Gastrocnemius medialis (tissue), 4 donors: ENCODE measurements at regions not wholly inside any gene's neighbourhood (a gene's known extent, or its start where the extent isn't known, plus 50 kb on each side); places are given as distances from the start of the nearest gene placed in this dataset.

Source experiments
- ATAC-seq, 2 donors: fragments of 150-250 bp; one replicate each; pipeline ENCODE4 v1.9.1; 2016
- DNase-seq, 2 donors: peaks; one replicate each; pipeline ENCODE4 v3.0.0-alpha.2; 2019
- H3K27ac ChIP-seq, 4 donors: fragments of 200-600 bp; sonication (generic); 1 replicate in 1 of 4; 2 replicates in 3 of 4; pipeline ENCODE4 v1.5.1; 2016 to 2018; ENCODE audit warnings: mild to moderate bottlenecking in 2 of 4, moderate library complexity in 1 of 4
- H3K27me3 ChIP-seq, 3 donors: fragments of 200-600 bp; sonication (generic) in 2 of 3; 1 replicate in 1 of 3; 2 replicates in 2 of 3; pipeline versions ENCODE4 v1.5.1 to v1.6.0; 2016 to 2019; ENCODE audit warnings: mild to moderate bottlenecking in 1 of 3, moderate library complexity in 1 of 3
- H3K36me3 ChIP-seq, 2 donors: fragments of 200-600 bp; sonication (generic) in 1 of 2; one replicate each; pipeline ENCODE4 v1.5.1; 2017 to 2018
- H3K4me1 ChIP-seq, 2 donors: fragments of 200-600 bp; sonication (generic) in 1 of 2; one replicate each; pipeline ENCODE4 v1.5.1; 2016 to 2017; ENCODE audit warnings: mild to moderate bottlenecking in 2 of 2
- H3K4me3 ChIP-seq, 4 donors: fragments of 200-600 bp; sonication (generic) in 3 of 4; 1 replicate in 1 of 4; 2 replicates in 3 of 4; pipeline ENCODE4 v1.5.1; 2016 to 2019; ENCODE audit warnings: mild to moderate bottlenecking in 2 of 4
- H3K9me3 ChIP-seq, 3 donors: fragments of 200-600 bp; sonication (generic) in 2 of 3; 1 replicate in 1 of 3; 2 replicates in 2 of 3; pipeline ENCODE4 v1.5.1; 2016 to 2019
- POLR2A ChIP-seq, 2 donors: fragments of 450-650 bp; IDR thresholded peaks; one replicate each; pipeline ENCODE4 v1.6.1; 2017; ENCODE audit warnings: antibody characterized with exemption in 2 of 2, mild to moderate bottlenecking in 2 of 2, moderate library complexity in 2 of 2
- in situ Hi-C, 4 donors: fragments of 200-750 bp; cut with MboI; loops; one replicate each; pipeline versions ENCODE4 v1.15.0 to v1.8.0; 2017; ENCODE audit warnings: low sequenced_read_pairs in 4 of 4
- intact Hi-C: fragments of 100-400 bp; cut with DNase I; formaldehyde crosslinking; loops from one replicate; pipeline ENCODE4 v1.15.1; 2023; ENCODE audit warnings: low total_unique reads
- TF ChIP-seq, protein P1 (sequence below), 5 experiments: fragments of 450-650 bp in 3 of 5; fragments of 200-600 bp in 2 of 5; sonication (generic) in 2 of 5; IDR thresholded peaks in 4 of 5; conservative IDR thresholded peaks in 1 of 5; 1 replicate in 4 of 5; 2 replicates in 1 of 5; pipeline ENCODE4 v1.5.1; 2016 to 2019; ENCODE audit warnings: antibody characterized with exemption in 5 of 5, mild to moderate bottlenecking in 3 of 5, moderate library complexity in 3 of 5

DNA sequence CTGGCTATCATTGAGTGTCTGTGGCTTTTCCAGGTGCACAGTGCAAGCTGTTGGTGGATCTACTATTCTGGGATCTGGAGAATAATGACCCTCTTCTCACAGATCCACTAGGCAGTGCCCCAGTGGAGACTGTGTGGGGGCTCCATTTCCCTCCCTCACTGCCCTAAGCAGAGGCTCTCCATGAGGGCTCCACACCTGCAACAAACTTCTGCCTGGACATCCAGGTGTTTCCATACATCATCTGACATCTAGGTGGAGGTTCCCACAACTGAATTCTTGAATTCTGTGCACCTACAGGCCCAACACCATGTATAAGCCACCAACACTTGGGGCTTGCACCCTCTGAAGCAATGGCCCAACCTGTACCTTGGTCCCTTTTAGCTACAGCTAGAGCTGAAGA lies 775.4 kb upstream of the CDH2 start:
- Histone ChIP-seq H3K9me3 (no peaks in the 10 kb centered on the region), H3K4me1 (no peaks in the 10 kb centered on the region), H3K4me3 (no peak overlapping the region), H3K27me3 (no peaks in the 10 kb centered on the region), H3K36me3 (no peaks in the 10 kb centered on the region), H3K27ac (no peak overlapping the region)
- intact Hi-C loops (no loop called here), in situ Hi-C loops (no loop called here)
- DNase-seq (no peak), ATAC-seq (no peak)
- no peak for TF ChIP-seq POLR2A (IDR thresholded peaks at IDR 0.05)

DNA sequence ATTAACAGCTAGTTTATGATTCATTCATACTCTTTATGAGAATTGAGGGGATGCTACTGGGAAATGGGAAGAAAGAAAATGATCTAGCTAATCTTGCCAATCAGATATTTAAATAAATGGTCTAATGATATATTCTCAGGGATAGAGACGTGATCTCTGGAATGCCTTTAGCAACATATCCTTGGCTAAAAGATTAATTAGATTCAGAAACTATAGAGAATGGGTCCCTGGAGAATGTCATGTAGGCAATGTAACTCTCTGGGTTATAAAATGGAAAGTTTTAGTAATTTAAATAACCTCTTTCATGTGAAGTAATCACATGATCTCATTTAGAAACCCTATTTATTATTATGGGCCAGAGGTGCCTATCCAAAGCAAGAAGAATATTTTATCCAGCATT lies 771.0 kb upstream of the CDH2 start:
- Histone ChIP-seq H3K27me3 (no peaks in the 10 kb centered on the region), H3K4me1 (no peaks in the 10 kb centered on the region), H3K4me3 (no peak overlapping the region), H3K9me3 (no peaks in the 10 kb centered on the region), H3K27ac (no peak overlapping the region), H3K36me3 (no peaks in the 10 kb centered on the region)
- no peak for ATAC-seq
- in situ Hi-C loops, result loop anchor here in 1 of 4 donors (25.0 kb wide), 1 partner anchor 111 kb away; no protein-coding TSS in a partner anchor
- intact Hi-C loops, result no loop called here
- TF ChIP-seq, protein P1, sequence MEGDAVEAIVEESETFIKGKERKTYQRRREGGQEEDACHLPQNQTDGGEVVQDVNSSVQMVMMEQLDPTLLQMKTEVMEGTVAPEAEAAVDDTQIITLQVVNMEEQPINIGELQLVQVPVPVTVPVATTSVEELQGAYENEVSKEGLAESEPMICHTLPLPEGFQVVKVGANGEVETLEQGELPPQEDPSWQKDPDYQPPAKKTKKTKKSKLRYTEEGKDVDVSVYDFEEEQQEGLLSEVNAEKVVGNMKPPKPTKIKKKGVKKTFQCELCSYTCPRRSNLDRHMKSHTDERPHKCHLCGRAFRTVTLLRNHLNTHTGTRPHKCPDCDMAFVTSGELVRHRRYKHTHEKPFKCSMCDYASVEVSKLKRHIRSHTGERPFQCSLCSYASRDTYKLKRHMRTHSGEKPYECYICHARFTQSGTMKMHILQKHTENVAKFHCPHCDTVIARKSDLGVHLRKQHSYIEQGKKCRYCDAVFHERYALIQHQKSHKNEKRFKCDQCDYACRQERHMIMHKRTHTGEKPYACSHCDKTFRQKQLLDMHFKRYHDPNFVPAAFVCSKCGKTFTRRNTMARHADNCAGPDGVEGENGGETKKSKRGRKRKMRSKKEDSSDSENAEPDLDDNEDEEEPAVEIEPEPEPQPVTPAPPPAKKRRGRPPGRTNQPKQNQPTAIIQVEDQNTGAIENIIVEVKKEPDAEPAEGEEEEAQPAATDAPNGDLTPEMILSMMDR (IDR thresholded peaks at IDR 0.05 in 4 of 5, conservative IDR thresholded peaks at IDR 0.05 in 1 of 5), result no peak
- no peak for TF ChIP-seq POLR2A (IDR thresholded peaks at IDR 0.05)
- no peak for DNase-seq

DNA sequence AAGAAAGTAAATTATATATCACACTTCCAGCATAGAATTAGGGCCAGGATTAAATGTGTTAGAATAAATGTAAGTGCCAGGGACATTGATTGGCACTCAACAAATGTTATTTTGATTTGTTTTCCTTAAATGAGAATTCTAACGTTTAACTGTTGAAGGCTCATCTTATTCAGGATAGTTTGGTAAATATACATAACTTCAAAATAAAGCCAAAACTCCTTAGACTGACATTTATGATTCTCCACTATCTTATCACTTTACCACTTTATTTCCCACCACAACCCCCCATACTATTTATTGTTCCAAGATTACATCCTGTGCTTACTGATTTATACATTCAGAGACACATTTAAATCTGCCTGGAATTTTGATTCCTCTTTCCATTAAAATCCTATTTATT lies 769.5 kb upstream of the CDH2 start:
- Histone ChIP-seq H3K27ac (no peak overlapping the region), H3K9me3 (no peaks in the 10 kb centered on the region), H3K4me3 (no peak overlapping the region), H3K4me1 (no peaks in the 10 kb centered on the region), H3K36me3 (no peaks in the 10 kb centered on the region), H3K27me3 (no peaks in the 10 kb centered on the region)
- intact Hi-C loops, result no loop called here
- in situ Hi-C loops, result loop anchor here in 1 of 4 donors (25.0 kb wide), 1 partner anchor 109 kb away; no protein-coding TSS in a partner anchor
- no peak for ATAC-seq
- DNase-seq, result no peak
- TF ChIP-seq, protein P1 (IDR thresholded peaks at IDR 0.05 in 4 of 5, conservative IDR thresholded peaks at IDR 0.05 in 1 of 5), result no peak

DNA sequence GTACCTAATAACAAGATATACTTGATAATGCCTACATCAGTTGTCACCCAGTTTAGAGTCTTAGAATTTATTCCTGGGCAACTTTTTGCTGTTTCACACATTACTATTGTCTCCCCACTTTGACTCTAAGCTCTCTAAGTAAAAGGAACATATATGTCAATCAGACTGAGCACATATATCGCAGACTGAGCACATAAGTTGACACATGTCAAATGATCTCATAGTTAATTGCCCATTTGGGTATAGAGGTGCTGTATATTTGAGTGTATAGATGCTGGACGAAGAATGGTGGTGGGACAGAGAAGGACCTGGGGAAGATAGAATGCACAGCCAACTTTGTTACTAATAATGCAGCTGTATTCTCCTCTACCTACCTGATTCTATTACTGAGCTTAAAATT lies 746.0 kb upstream of the CDH2 start:
- Histone ChIP-seq H3K4me3 (no peak overlapping the region), H3K9me3 (no peaks in the 10 kb centered on the region), H3K27me3 (no peaks in the 10 kb centered on the region), H3K36me3 (no peaks in the 10 kb centered on the region), H3K4me1 (no peaks in the 10 kb centered on the region), H3K27ac (no peak overlapping the region)
- intact Hi-C loops, result no loop called here
- TF ChIP-seq, protein P1 (IDR thresholded peaks at IDR 0.05 in 4 of 5, conservative IDR thresholded peaks at IDR 0.05 in 1 of 5), result no peak
- TF ChIP-seq POLR2A (IDR thresholded peaks at IDR 0.05), result no peak
- in situ Hi-C loops, result no loop called here
- no peak for ATAC-seq
- DNase-seq, result no peak

DNA sequence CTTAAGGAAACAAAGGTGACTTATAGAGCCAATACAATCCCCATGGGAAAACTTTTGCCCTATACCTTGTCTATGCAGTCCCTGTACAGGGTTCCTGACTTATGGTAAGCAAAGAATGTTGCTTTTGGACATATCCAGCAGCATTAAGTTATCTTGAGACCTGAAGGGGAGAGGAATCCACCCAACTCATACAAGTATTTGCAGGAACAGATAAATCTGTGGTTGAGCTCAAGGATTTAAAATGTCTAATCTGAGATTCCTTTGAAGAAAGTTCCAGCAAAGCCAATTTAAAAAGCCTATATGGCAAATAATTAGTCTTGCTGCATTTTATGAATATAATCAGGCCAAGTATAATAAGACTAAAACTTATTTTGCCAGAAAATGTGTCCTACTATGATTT lies 739.5 kb upstream of the CDH2 start:
- Histone ChIP-seq H3K9me3 (no peaks in the 10 kb centered on the region), H3K36me3 (no peaks in the 10 kb centered on the region), H3K4me1 (no peaks in the 10 kb centered on the region), H3K4me3 (no peak overlapping the region), H3K27ac (no peak overlapping the region), H3K27me3 (no peaks in the 10 kb centered on the region)
- intact Hi-C loops, result no loop called here
- DNase-seq, result no peak
- ATAC-seq, result no peak
- in situ Hi-C loops, result no loop called here
- no peak for TF ChIP-seq POLR2A (IDR thresholded peaks at IDR 0.05)
- TF ChIP-seq, protein P1 (IDR thresholded peaks at IDR 0.05 in 4 of 5, conservative IDR thresholded peaks at IDR 0.05 in 1 of 5), result no peak
